H9 (cell line): ENCODE measurements at regions not wholly inside any gene's neighbourhood (a gene's known extent, or its start where the extent isn't known, plus 50 kb on each side); places are given as distances from the start of the nearest gene placed in this dataset.
"Not testable (repeated sequence)": the region's sequence is repeated elsewhere in the genome, so short reads cannot be mapped to it uniquely, and the experiment has no call there.

Source experiments
- DNase-seq: peaks from one replicate; pipeline ENCODE4 v3.0.0-alpha.2; 2017
- H2AFZ ChIP-seq: one replicate; pipeline ENCODE4 v1.6.1; 2013; ENCODE audit warnings: mild to moderate bottlenecking, low read length, control low read depth, moderate library complexity
- H2AK5ac ChIP-seq: 2 replicates; pipeline ENCODE4 v1.6.1; 2013; ENCODE audit warnings: low read length, control low read depth, mixed read lengths; ENCODE audit not compliant: insufficient read length
- H2BK120ac ChIP-seq: one replicate; pipeline ENCODE4 v1.6.1; 2013; ENCODE audit warnings: low read depth, mild to moderate bottlenecking, low read length, control low read depth, inconsistent platforms; ENCODE audit not compliant: poor library complexity, severe bottlenecking
- H2BK12ac ChIP-seq: 2 replicates; pipeline ENCODE4 v1.6.1; 2013; ENCODE audit warnings: low read length, control low read depth, mixed read lengths, low read depth; ENCODE audit not compliant: insufficient read length
- H2BK15ac ChIP-seq: 2 replicates; pipeline ENCODE4 v1.6.1; 2013; ENCODE audit warnings: low read depth, low read length, control low read depth
- H2BK20ac ChIP-seq: one replicate; pipeline ENCODE4 v1.6.1; 2013; ENCODE audit warnings: low read depth, mild to moderate bottlenecking, low read length, control low read depth, inconsistent platforms; ENCODE audit not compliant: poor library complexity, severe bottlenecking
- H2BK5ac ChIP-seq: 2 replicates; pipeline ENCODE4 v1.6.1; 2013; ENCODE audit warnings: low read length, control low read depth, mixed read lengths; ENCODE audit not compliant: insufficient read length
- H3K14ac ChIP-seq: 2 replicates; pipeline ENCODE4 v1.6.1; 2013; ENCODE audit warnings: low read length, control low read depth; ENCODE audit not compliant: insufficient read depth
- H3K18ac ChIP-seq: 2 replicates; pipeline ENCODE4 v1.6.1; 2013; ENCODE audit warnings: low read depth, mild to moderate bottlenecking, mixed read lengths, low read length, control low read depth; ENCODE audit not compliant: insufficient read length
- H3K23ac ChIP-seq: 2 replicates; pipeline ENCODE4 v1.6.1; 2013; ENCODE audit warnings: low read length, control low read depth, mixed read lengths, low read depth; ENCODE audit not compliant: insufficient read length
- H3K23me2 ChIP-seq: 2 replicates; pipeline ENCODE4 v1.6.1; 2013; ENCODE audit warnings: low read depth, mild to moderate bottlenecking, mixed read lengths, low read length, control low read depth; ENCODE audit not compliant: insufficient read length, poor library complexity, severe bottlenecking
- H3K27ac ChIP-seq: 2 replicates; pipeline ENCODE4 v1.5.1; 2013; ENCODE audit warnings: low read length, control low read depth, mixed read lengths, low read depth; ENCODE audit not compliant: insufficient read length
- H3K27me3 ChIP-seq: 2 replicates; pipeline ENCODE4 v1.6.1; 2013; ENCODE audit warnings: low read length, control low read depth, inconsistent platforms; ENCODE audit not compliant: insufficient read depth
- H3K4ac ChIP-seq: 2 replicates; pipeline ENCODE4 v1.6.1; 2013; ENCODE audit warnings: low read depth, mild to moderate bottlenecking, control low read depth, inconsistent platforms, low read length, moderate library complexity
- H3K4me1 ChIP-seq: 2 replicates; pipeline ENCODE4 v1.6.1; 2013; ENCODE audit warnings: low read length, control low read depth, inconsistent platforms; ENCODE audit not compliant: insufficient read depth
- H3K4me2 ChIP-seq: 2 replicates; pipeline ENCODE4 v1.6.1; 2013; ENCODE audit warnings: low read length, control low read depth, mixed read lengths; ENCODE audit not compliant: insufficient read length, insufficient read depth
- H3K56ac ChIP-seq: 2 replicates; pipeline ENCODE4 v1.6.1; 2013; ENCODE audit warnings: low read depth, mild to moderate bottlenecking, mixed read lengths, low read length, control low read depth; ENCODE audit not compliant: insufficient read length
- H3K79me1 ChIP-seq: 2 replicates; pipeline ENCODE4 v1.6.1; 2013; ENCODE audit warnings: low read depth, mild to moderate bottlenecking, moderate library complexity, low read length, control low read depth, inconsistent platforms; ENCODE audit not compliant: insufficient read depth, poor library complexity, severe bottlenecking
- H3K79me2 ChIP-seq: 2 replicates; pipeline ENCODE4 v1.6.1; 2013; ENCODE audit warnings: low read length, control low read depth, inconsistent platforms; ENCODE audit not compliant: insufficient read depth
- H3K9ac ChIP-seq: 2 replicates; pipeline ENCODE4 v1.6.1; 2013; ENCODE audit warnings: low read length, control low read depth, mixed read lengths; ENCODE audit not compliant: insufficient read length; ENCODE audit errors: extremely low read depth
- H3K9me3 ChIP-seq: one replicate; pipeline ENCODE4 v1.6.1; 2013; ENCODE audit warnings: low read depth, low read length, inconsistent platforms; ENCODE audit not compliant: control insufficient read depth
- H3T11ph ChIP-seq: one replicate; pipeline ENCODE4 v1.6.1; 2013; ENCODE audit warnings: mild to moderate bottlenecking, low read length, control low read depth, inconsistent platforms
- H4K20me1 ChIP-seq: one replicate; pipeline ENCODE4 v1.6.1; 2013; ENCODE audit not compliant: control insufficient read depth, insufficient read length, insufficient read depth
- H4K5ac ChIP-seq: 2 replicates; pipeline ENCODE4 v1.6.1; 2013; ENCODE audit warnings: low read depth, mild to moderate bottlenecking, mixed read lengths, low read length, control low read depth; ENCODE audit not compliant: insufficient read length
- H4K8ac ChIP-seq: replicated peaks from 2 replicates; pipeline ENCODE4 v1.6.1; 2013; ENCODE audit warnings: low read length, control low read depth, mixed read lengths, low read depth; ENCODE audit not compliant: insufficient read length
- H4K91ac ChIP-seq: 2 replicates; pipeline ENCODE4 v1.6.1; 2013; ENCODE audit warnings: low read depth, mild to moderate bottlenecking, moderate library complexity, mixed read lengths, low read length, control low read depth; ENCODE audit not compliant: insufficient read length
- H3K27ac Mint-ChIP-seq, 3 experiments: 2 replicates in 2 of 3; 3 replicates in 1 of 3; pipeline ENCODE4 v1.8.0; 2020 to 2021; ENCODE audit warnings: mixed read lengths in 3 of 3, mild to moderate bottlenecking in 1 of 3, moderate library complexity in 1 of 3
- H3K27me3 Mint-ChIP-seq: 2 replicates; pipeline ENCODE4 v1.8.0; 2021; ENCODE audit warnings: low read depth, mild to moderate bottlenecking, moderate library complexity, mixed read lengths
- H3K36me3 Mint-ChIP-seq, 3 experiments: 2 replicates in 2 of 3; 3 replicates in 1 of 3; pipeline ENCODE4 v1.8.0; 2020 to 2021; ENCODE audit warnings: low read depth in 3 of 3, mixed read lengths in 3 of 3; ENCODE audit not compliant: insufficient read depth in 1 of 3
- H3K4me1 Mint-ChIP-seq, 2 experiments: 2 replicates each; pipeline ENCODE4 v1.8.0; 2020; ENCODE audit warnings: mixed read lengths in 2 of 2
- H3K4me3 Mint-ChIP-seq, 2 experiments: 2 replicates in 1 of 2; 3 replicates in 1 of 2; pipeline ENCODE4 v1.8.0; 2020 to 2021; ENCODE audit warnings: mild to moderate bottlenecking in 2 of 2, mixed read lengths in 2 of 2, moderate library complexity in 1 of 2
- H3K9me3 Mint-ChIP-seq, 2 experiments: 2 replicates in 1 of 2; 3 replicates in 1 of 2; pipeline ENCODE4 v1.8.0; 2020; ENCODE audit warnings: mild to moderate bottlenecking in 2 of 2, mixed read lengths in 2 of 2, moderate library complexity in 1 of 2
- WGBS: extraction: QIAGEN DNeasy Blood & Tissue Kit; methylation state at CpG from one replicate; pipeline ENCODE4 v1.1.7; 2013; ENCODE audit warnings: missing lambda C conversion rate, low lambda C conversion rate, mixed read lengths; ENCODE audit not compliant: insufficient read length; ENCODE audit errors: extremely low coverage; 5-methylcytosine and 5-hydroxymethylcytosine counted together
- TF ChIP-seq, protein P1 (sequence below): fragments of 200-600 bp; sonication (generic); conservative IDR thresholded peaks from 3 replicates; pipeline ENCODE4 v1.8.0; 2021; ENCODE audit warnings: antibody characterized with exemption, mild to moderate bottlenecking

DNA sequence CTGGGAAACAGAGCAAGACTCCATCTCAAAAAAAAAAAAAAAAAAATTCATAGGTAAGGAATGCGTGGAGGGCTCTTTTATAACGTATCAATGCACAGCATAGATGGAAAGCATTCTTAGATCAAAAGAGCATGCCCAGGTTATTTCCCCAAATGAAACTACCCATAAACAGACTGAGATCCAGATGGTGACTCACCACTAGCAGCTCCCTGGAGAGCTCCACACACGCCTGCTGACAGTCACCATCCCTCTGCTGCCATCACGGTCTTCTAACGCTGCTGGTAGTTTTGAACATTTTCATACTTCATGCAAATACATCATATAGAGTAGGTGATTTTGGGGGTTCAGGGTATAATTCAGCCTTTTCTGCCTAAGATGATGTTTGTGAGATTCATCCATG is 136.9 kb downstream of the ASMT start:
- H3K4me1 ChIP-seq = no peaks in the 10 kb centered on the region
- H3K56ac ChIP-seq = no peak overlapping the region
- WGBS = no CpG with 5 or more reads among the region's 5 CpGs
- no peak for DNase-seq
- H3K18ac ChIP-seq = no peak overlapping the region
- Mint-ChIP-seq H3K4me3 (no peak overlapping the region), H3K27ac (no peak overlapping the region), H3K27me3 (no peaks in the 10 kb centered on the region), H3K36me3 (peaks cover 3 to 18% (median 7%) of the 10 kb centered on the region in 3 experiments; a peak in 6 of 7 replicates), H3K9me3 (peaks cover 10 to 16% of the 10 kb centered on the region in 2 experiments), H3K4me1 (no peaks in the 10 kb centered on the region; a peak in 1 of 4 replicates)
- H2BK12ac ChIP-seq = no peak overlapping the region
- TF ChIP-seq, protein P1, sequence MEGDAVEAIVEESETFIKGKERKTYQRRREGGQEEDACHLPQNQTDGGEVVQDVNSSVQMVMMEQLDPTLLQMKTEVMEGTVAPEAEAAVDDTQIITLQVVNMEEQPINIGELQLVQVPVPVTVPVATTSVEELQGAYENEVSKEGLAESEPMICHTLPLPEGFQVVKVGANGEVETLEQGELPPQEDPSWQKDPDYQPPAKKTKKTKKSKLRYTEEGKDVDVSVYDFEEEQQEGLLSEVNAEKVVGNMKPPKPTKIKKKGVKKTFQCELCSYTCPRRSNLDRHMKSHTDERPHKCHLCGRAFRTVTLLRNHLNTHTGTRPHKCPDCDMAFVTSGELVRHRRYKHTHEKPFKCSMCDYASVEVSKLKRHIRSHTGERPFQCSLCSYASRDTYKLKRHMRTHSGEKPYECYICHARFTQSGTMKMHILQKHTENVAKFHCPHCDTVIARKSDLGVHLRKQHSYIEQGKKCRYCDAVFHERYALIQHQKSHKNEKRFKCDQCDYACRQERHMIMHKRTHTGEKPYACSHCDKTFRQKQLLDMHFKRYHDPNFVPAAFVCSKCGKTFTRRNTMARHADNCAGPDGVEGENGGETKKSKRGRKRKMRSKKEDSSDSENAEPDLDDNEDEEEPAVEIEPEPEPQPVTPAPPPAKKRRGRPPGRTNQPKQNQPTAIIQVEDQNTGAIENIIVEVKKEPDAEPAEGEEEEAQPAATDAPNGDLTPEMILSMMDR = no peak
- H3K79me2 ChIP-seq = no peaks in the 10 kb centered on the region
- H4K5ac ChIP-seq = no peak overlapping the region
- H2BK15ac ChIP-seq = no peak overlapping the region
- no peak overlapping the region for H2AFZ ChIP-seq
- no peaks in the 10 kb centered on the region for H3K27me3 ChIP-seq
- no peak overlapping the region for H3K23ac ChIP-seq
- no peak overlapping the region for H3K27ac ChIP-seq
- no peaks in the 10 kb centered on the region for H3K23me2 ChIP-seq
- no peaks in the 10 kb centered on the region for H4K20me1 ChIP-seq
- no peak overlapping the region for H4K8ac ChIP-seq
- H3K79me1 ChIP-seq = no peaks in the 10 kb centered on the region
- no peak overlapping the region for H3T11ph ChIP-seq
- no peaks in the 10 kb centered on the region for H3K9me3 ChIP-seq
- H3K9ac ChIP-seq = no peak overlapping the region
- no peak overlapping the region for H2BK5ac ChIP-seq
- no peak overlapping the region for H2AK5ac ChIP-seq
- H2BK20ac ChIP-seq = no peak overlapping the region
- no peak overlapping the region for H3K4me2 ChIP-seq
- H3K4ac ChIP-seq = no peak overlapping the region
- H2BK120ac ChIP-seq = no peak overlapping the region
- H4K91ac ChIP-seq = no peak overlapping the region
- H3K14ac ChIP-seq = no peak overlapping the region

DNA sequence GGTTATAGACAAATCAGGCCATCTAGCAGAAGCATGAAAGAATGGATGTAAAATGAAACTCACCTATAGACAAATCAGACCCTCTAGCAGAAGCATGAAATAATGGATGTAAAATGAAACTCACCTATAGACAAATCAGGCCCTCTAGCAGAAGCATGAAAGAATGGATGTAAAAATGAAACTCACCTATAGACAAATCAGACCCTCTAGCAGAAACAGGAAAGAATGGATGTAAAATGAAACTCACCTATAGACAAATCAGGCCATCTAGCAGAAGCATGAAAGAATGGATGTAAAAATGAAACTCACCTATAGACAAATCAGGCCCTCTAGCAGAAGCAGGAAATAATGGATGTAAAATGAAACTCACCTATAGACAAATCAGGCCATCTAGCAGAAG is 137.9 kb downstream of the ASMT start:
- H3K4me1 Mint-ChIP-seq, H2BK5ac ChIP-seq, H3K4me3 Mint-ChIP-seq: not testable (repeated sequence)

More for the DNA sequence above, 137.9 kb downstream of the ASMT start:
- H2BK20ac ChIP-seq, H3T11ph ChIP-seq, H3K79me1 ChIP-seq, H3K23ac ChIP-seq, H3K27me3 Mint-ChIP-seq, H3K4me1 ChIP-seq, DNase-seq, H3K14ac ChIP-seq, H3K79me2 ChIP-seq, H3K4ac ChIP-seq, H4K20me1 ChIP-seq, H2BK12ac ChIP-seq, H3K9ac ChIP-seq, H4K5ac ChIP-seq, H2AFZ ChIP-seq, H3K9me3 ChIP-seq, H3K18ac ChIP-seq, H4K8ac ChIP-seq, H3K27ac Mint-ChIP-seq, H3K27me3 ChIP-seq, H4K91ac ChIP-seq, H3K4me2 ChIP-seq, H3K23me2 ChIP-seq, H2BK120ac ChIP-seq, H3K27ac ChIP-seq, H2BK15ac ChIP-seq, H3K56ac ChIP-seq, H2AK5ac ChIP-seq: not testable (repeated sequence)
- Mint-ChIP-seq H3K36me3 (peaks cover 9 to 26% (median 11%) of the 10 kb centered on the region in 3 experiments), H3K9me3 (peaks cover 18 to 24% of the 10 kb centered on the region in 2 experiments)
